ENCODE measurements at regions not wholly inside any gene's neighbourhood (a gene's known extent, or its start where the extent isn't known, plus 50 kb on each side); places are given as distances from the start of the nearest gene placed in this dataset.

- H3K27ac Mint-ChIP-seq = no peak overlapping the region
- ATAC-seq (replicated peaks in 1 of 2) = no peak
Measured at GRCh38 chr1:218034468-218034867, 250.6 kb upstream of the RRP15 start.

GRCh38 chr1:218048828-218049420 is 236.2 kb upstream of the RRP15 start:
- Mint-ChIP-seq H3K27ac (no peak overlapping the region), H3K4me3 (no peak overlapping the region), H3K36me3 (ENCODE audit: insufficient read depth in 2 of 2) (no peaks in the 10 kb centered on the region), H3K4me1 (ENCODE audit: low read depth) (no peaks in the 10 kb centered on the region), H3K27me3 (ENCODE audit: low read depth) (no peaks in the 10 kb centered on the region), H3K9me3 (peaks cover 1 to 2% of the 10 kb centered on the region in 2 donors)
- DNase-seq (no peak), ATAC-seq (replicated peaks in 1 of 2) (no peak)

More at GRCh38 chr1:218034468-218034867, 250.6 kb upstream of the RRP15 start:
- Mint-ChIP-seq H3K4me1 (ENCODE audit: low read depth) (no peaks in the 10 kb centered on the region), H3K4me3 (no peak overlapping the region), H3K36me3 (ENCODE audit: insufficient read depth in 2 of 2) (no peaks in the 10 kb centered on the region), H3K27me3 (ENCODE audit: low read depth) (no peaks in the 10 kb centered on the region), H3K9me3 (peaks cover 1 to 3% of the 10 kb centered on the region in 2 donors)
- DNase-seq = no peak

GRCh38 chr1:218049641-218050040 is 235.5 kb upstream of the RRP15 start:
- DNase-seq = no peak
- Mint-ChIP-seq H3K36me3 (ENCODE audit: insufficient read depth in 2 of 2) (no peaks in the 10 kb centered on the region), H3K4me1 (ENCODE audit: low read depth) (no peaks in the 10 kb centered on the region), H3K27ac (no peak overlapping the region), H3K27me3 (ENCODE audit: low read depth) (no peaks in the 10 kb centered on the region), H3K9me3 (peaks cover 1 to 2% of the 10 kb centered on the region in 2 donors), H3K4me3 (no peak overlapping the region)
- no peak for ATAC-seq (replicated peaks in 1 of 2)

- H3K4me1 Mint-ChIP-seq (ENCODE audit: low read depth) = no peaks in the 10 kb centered on the region
- DNase-seq = no peak
- H3K27ac Mint-ChIP-seq = no peak overlapping the region
- H3K36me3 Mint-ChIP-seq (ENCODE audit: insufficient read depth in 2 of 2) = no peaks in the 10 kb centered on the region
- H3K9me3 Mint-ChIP-seq = peaks cover 0 to 2% of the 10 kb centered on the region in 2 donors
- H3K27me3 Mint-ChIP-seq (ENCODE audit: low read depth) = no peaks in the 10 kb centered on the region
- ATAC-seq (replicated peaks in 1 of 2) = no peak
- no peak overlapping the region for H3K4me3 Mint-ChIP-seq
Measured at GRCh38 chr1:218058730-218059129, 226.4 kb upstream of the RRP15 start.

- no peak overlapping the region for H3K27ac Mint-ChIP-seq
- no peaks in the 10 kb centered on the region for H3K27me3 Mint-ChIP-seq (ENCODE audit: low read depth)
- no peaks in the 10 kb centered on the region for H3K36me3 Mint-ChIP-seq (ENCODE audit: insufficient read depth in 2 of 2)
- no peak overlapping the region for H3K4me3 Mint-ChIP-seq
- no peak for DNase-seq
- H3K9me3 Mint-ChIP-seq = peaks cover 2 to 4% of the 10 kb centered on the region in 2 donors
- ATAC-seq (replicated peaks in 1 of 2) = no peak
- no peaks in the 10 kb centered on the region for H3K4me1 Mint-ChIP-seq (ENCODE audit: low read depth)
Measured at GRCh38 chr1:218064426-218064825, 220.7 kb upstream of the RRP15 start.

- no peaks in the 10 kb centered on the region for H3K36me3 Mint-ChIP-seq (ENCODE audit: insufficient read depth in 2 of 2)
- ATAC-seq (replicated peaks in 1 of 2) (no peak), DNase-seq (no peak)
- H3K4me3 Mint-ChIP-seq = no peak overlapping the region
- peaks cover 0 to 8% of the 10 kb centered on the region in 2 donors for H3K9me3 Mint-ChIP-seq
- H3K27me3 Mint-ChIP-seq (ENCODE audit: low read depth) = no peaks in the 10 kb centered on the region
- no peaks in the 10 kb centered on the region for H3K4me1 Mint-ChIP-seq (ENCODE audit: low read depth)
- no peak overlapping the region for H3K27ac Mint-ChIP-seq
Measured at GRCh38 chr1:218066332-218066731, 218.8 kb upstream of the RRP15 start.

- Mint-ChIP-seq H3K27ac (no peak overlapping the region), H3K4me3 (no peak overlapping the region), H3K36me3 (ENCODE audit: insufficient read depth in 2 of 2) (no peaks in the 10 kb centered on the region), H3K9me3 (peaks cover 0 to 8% of the 10 kb centered on the region in 2 donors), H3K27me3 (ENCODE audit: low read depth) (no peaks in the 10 kb centered on the region), H3K4me1 (ENCODE audit: low read depth) (no peaks in the 10 kb centered on the region)
- no peak for ATAC-seq (replicated peaks in 1 of 2)
- no peak for DNase-seq
Measured at GRCh38 chr1:218068241-218068640, 216.9 kb upstream of the RRP15 start.

- Mint-ChIP-seq H3K27me3 (ENCODE audit: low read depth) (no peaks in the 10 kb centered on the region), H3K9me3 (peaks cover 0 to 7% of the 10 kb centered on the region in 2 donors), H3K27ac (no peak overlapping the region), H3K4me3 (no peak overlapping the region), H3K4me1 (ENCODE audit: low read depth) (no peaks in the 10 kb centered on the region), H3K36me3 (ENCODE audit: insufficient read depth in 2 of 2) (no peaks in the 10 kb centered on the region)
- no peak for ATAC-seq (replicated peaks in 1 of 2)
- no peak for DNase-seq
Measured at GRCh38 chr1:218069180-218069579, 215.9 kb upstream of the RRP15 start.

GRCh38 chr1:218073062-218073461 is 212.0 kb upstream of the RRP15 start:
- peaks cover 0 to 4% of the 10 kb centered on the region in 2 donors for H3K36me3 Mint-ChIP-seq (ENCODE audit: insufficient read depth in 2 of 2)
- no peak for DNase-seq
- H3K27ac Mint-ChIP-seq = no peak overlapping the region
- no peaks in the 10 kb centered on the region for H3K4me1 Mint-ChIP-seq (ENCODE audit: low read depth)
- no peaks in the 10 kb centered on the region for H3K27me3 Mint-ChIP-seq (ENCODE audit: low read depth)
- H3K4me3 Mint-ChIP-seq = no peak overlapping the region
- peaks cover 4 to 6% of the 10 kb centered on the region in 2 donors for H3K9me3 Mint-ChIP-seq
- ATAC-seq (replicated peaks in 1 of 2) = no peak

GRCh38 chr1:218078916-218079315 is 206.2 kb upstream of the RRP15 start:
- Mint-ChIP-seq H3K36me3 (ENCODE audit: insufficient read depth in 2 of 2) (peaks cover 0 to 4% of the 10 kb centered on the region in 2 donors), H3K27me3 (ENCODE audit: low read depth) (no peaks in the 10 kb centered on the region), H3K4me1 (ENCODE audit: low read depth) (no peaks in the 10 kb centered on the region), H3K9me3 (peaks cover 1 to 10% of the 10 kb centered on the region in 2 donors), H3K27ac (no peak overlapping the region), H3K4me3 (no peak overlapping the region)
- ATAC-seq (replicated peaks in 1 of 2) (no peak), DNase-seq (no peak)

- no peaks in the 10 kb centered on the region for H3K27me3 Mint-ChIP-seq (ENCODE audit: low read depth)
- H3K4me3 Mint-ChIP-seq = no peak overlapping the region
- no peak overlapping the region for H3K27ac Mint-ChIP-seq
- peaks cover 0 to 4% of the 10 kb centered on the region in 2 donors for H3K36me3 Mint-ChIP-seq (ENCODE audit: insufficient read depth in 2 of 2)
- no peak for DNase-seq
- no peak for ATAC-seq (replicated peaks in 1 of 2)
- H3K4me1 Mint-ChIP-seq (ENCODE audit: low read depth) = no peaks in the 10 kb centered on the region
- H3K9me3 Mint-ChIP-seq = peaks cover 1 to 10% of the 10 kb centered on the region in 2 donors
Measured at GRCh38 chr1:218079347-218079746, 205.7 kb upstream of the RRP15 start.

- Mint-ChIP-seq H3K9me3 (peaks cover 1 to 10% of the 10 kb centered on the region in 2 donors), H3K36me3 (ENCODE audit: insufficient read depth in 2 of 2) (peaks cover 0 to 4% of the 10 kb centered on the region in 2 donors), H3K4me1 (ENCODE audit: low read depth) (no peaks in the 10 kb centered on the region), H3K4me3 (no peak overlapping the region), H3K27me3 (ENCODE audit: low read depth) (no peaks in the 10 kb centered on the region), H3K27ac (no peak overlapping the region)
- ATAC-seq (replicated peaks in 1 of 2) (no peak), DNase-seq (no peak)
Measured at GRCh38 chr1:218079820-218080219, 205.3 kb upstream of the RRP15 start.

GRCh38 chr1:218080863-218081262 is 204.2 kb upstream of the RRP15 start:
- DNase-seq (no peak), ATAC-seq (replicated peaks in 1 of 2) (no peak)
- H3K36me3 Mint-ChIP-seq (ENCODE audit: insufficient read depth in 2 of 2) = peaks cover 0 to 2% of the 10 kb centered on the region in 2 donors
- no peaks in the 10 kb centered on the region for H3K4me1 Mint-ChIP-seq (ENCODE audit: low read depth)
- H3K9me3 Mint-ChIP-seq = peaks cover 1 to 6% of the 10 kb centered on the region in 2 donors
- no peak overlapping the region for H3K27ac Mint-ChIP-seq
- H3K4me3 Mint-ChIP-seq = no peak overlapping the region
- H3K27me3 Mint-ChIP-seq (ENCODE audit: low read depth) = no peaks in the 10 kb centered on the region

GRCh38 chr1:218081358-218081757 is 203.7 kb upstream of the RRP15 start:
- peaks cover 1 to 5% of the 10 kb centered on the region in 2 donors for H3K9me3 Mint-ChIP-seq
- DNase-seq (no peak), ATAC-seq (replicated peaks in 1 of 2) (no peak)
- H3K4me3 Mint-ChIP-seq = no peak overlapping the region
- H3K36me3 Mint-ChIP-seq (ENCODE audit: insufficient read depth in 2 of 2) = peaks cover 0 to under 1% of the 10 kb centered on the region in 2 donors
- no peaks in the 10 kb centered on the region for H3K27me3 Mint-ChIP-seq (ENCODE audit: low read depth)
- H3K27ac Mint-ChIP-seq = no peak overlapping the region
- H3K4me1 Mint-ChIP-seq (ENCODE audit: low read depth) = no peaks in the 10 kb centered on the region
